ENCODE measurements at regions not wholly inside any gene's neighbourhood (a gene's known extent, or its start where the extent isn't known, plus 50 kb on each side); places are given as distances from the start of the nearest gene placed in this dataset.

DNA sequence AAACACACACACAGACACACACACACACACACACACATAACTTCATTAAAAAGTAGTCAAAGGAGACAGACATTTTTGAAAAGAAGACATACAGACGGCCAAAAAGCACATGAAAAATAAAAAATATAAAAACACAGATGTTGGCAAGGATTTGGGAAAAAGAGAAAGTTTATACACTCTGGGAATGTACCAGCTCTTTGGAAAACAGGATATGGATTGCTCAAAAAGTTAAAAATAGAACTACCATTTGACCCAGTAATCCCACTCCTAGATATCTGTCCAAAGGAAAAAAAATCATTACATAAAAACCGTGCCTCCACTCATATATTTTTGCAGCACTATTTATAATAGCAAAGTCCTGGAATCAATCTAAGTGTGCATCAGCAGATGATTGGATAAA is 128.4 kb upstream of the C21orf91 start:
- no peaks in the 10 kb centered on the region for H3K4me1 ChIP-seq
- no peak overlapping the region for H3K4me3 ChIP-seq
- no peaks in the 10 kb centered on the region for H3K36me3 ChIP-seq
- TF ChIP-seq, protein P1, sequence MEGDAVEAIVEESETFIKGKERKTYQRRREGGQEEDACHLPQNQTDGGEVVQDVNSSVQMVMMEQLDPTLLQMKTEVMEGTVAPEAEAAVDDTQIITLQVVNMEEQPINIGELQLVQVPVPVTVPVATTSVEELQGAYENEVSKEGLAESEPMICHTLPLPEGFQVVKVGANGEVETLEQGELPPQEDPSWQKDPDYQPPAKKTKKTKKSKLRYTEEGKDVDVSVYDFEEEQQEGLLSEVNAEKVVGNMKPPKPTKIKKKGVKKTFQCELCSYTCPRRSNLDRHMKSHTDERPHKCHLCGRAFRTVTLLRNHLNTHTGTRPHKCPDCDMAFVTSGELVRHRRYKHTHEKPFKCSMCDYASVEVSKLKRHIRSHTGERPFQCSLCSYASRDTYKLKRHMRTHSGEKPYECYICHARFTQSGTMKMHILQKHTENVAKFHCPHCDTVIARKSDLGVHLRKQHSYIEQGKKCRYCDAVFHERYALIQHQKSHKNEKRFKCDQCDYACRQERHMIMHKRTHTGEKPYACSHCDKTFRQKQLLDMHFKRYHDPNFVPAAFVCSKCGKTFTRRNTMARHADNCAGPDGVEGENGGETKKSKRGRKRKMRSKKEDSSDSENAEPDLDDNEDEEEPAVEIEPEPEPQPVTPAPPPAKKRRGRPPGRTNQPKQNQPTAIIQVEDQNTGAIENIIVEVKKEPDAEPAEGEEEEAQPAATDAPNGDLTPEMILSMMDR (IDR thresholded peaks at IDR 0.05) = no peak
- TF ChIP-seq EP300 (IDR thresholded peaks at IDR 0.05) = no peak
- TF ChIP-seq POLR2A (IDR thresholded peaks at IDR 0.05) = no peak
- no peak for TF ChIP-seq POLR2AphosphoS5 (IDR thresholded peaks at IDR 0.05)
- 25 to 40% methylated on average over 2 of the region's 2 CpGs for WGBS, 2 donors (ENCODE audit: low coverage in 1 of 2)
- H3K9me3 ChIP-seq = peaks cover 0 to 17% (median 0%) of the 10 kb centered on the region in 3 donors
- no peaks in the 10 kb centered on the region for H3K27me3 ChIP-seq
- ATAC-seq = no peak
- H3K27ac ChIP-seq = no peak overlapping the region

DNA sequence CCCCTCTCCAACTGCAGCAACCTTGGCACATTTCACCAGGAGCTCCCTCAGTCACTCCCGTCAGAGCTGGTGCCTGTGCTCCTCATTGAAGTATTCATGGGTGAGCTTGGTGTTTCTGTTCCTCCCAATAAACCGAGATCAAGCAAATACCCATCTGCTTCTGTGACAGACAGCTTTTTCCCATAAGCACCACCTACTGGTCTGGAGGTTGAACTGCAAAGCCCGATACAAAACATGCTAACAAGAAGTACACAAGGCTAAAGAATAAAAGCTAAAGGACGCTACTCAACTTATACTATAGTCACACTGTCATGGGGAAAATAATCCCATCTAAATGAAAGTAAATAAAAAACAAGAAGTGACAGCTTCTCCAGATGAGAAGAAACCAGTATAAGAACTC is 111.9 kb upstream of the C21orf91 start:
- TF ChIP-seq, protein P1 (IDR thresholded peaks at IDR 0.05) = no peak
- TF ChIP-seq POLR2AphosphoS5 (IDR thresholded peaks at IDR 0.05) (no peak), POLR2A (IDR thresholded peaks at IDR 0.05) (no peak), EP300 (IDR thresholded peaks at IDR 0.05) (no peak)
- Histone ChIP-seq H3K4me3 (no peak overlapping the region), H3K9me3 (no peaks in the 10 kb centered on the region), H3K4me1 (no peaks in the 10 kb centered on the region), H3K36me3 (no peaks in the 10 kb centered on the region), H3K27ac (no peak overlapping the region), H3K27me3 (no peaks in the 10 kb centered on the region)
- 92 to 100% methylated on average over 1 to 3 of the region's 4 CpGs for WGBS, 2 donors (ENCODE audit: low coverage in 1 of 2)
- no peak for ATAC-seq

DNA sequence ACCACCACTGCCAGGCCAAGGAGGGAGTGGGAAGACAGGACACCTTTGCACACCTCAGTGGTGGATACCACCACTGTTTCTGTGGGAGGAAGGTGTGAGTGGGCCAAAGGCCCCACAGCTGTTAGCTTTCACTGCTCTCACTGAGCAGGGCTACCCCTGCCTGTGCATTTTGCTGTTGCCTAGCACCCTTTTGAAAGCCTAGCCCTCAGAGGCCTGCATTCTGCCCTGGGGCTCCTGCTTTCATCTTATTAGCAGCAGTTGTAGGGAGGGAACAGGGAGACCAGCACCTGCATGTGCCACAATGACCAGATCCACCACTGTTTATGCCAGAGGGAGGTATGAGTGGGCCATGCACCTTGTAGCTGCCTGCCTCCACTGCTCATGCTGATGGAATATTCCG is 110.9 kb upstream of the C21orf91 start:
- H3K4me3 ChIP-seq = no peak overlapping the region
- H3K4me1 ChIP-seq = no peaks in the 10 kb centered on the region
- TF ChIP-seq, protein P1 (IDR thresholded peaks at IDR 0.05) = no peak
- no peak for TF ChIP-seq EP300 (IDR thresholded peaks at IDR 0.05)
- no peak for TF ChIP-seq POLR2A (IDR thresholded peaks at IDR 0.05)
- no peak for TF ChIP-seq POLR2AphosphoS5 (IDR thresholded peaks at IDR 0.05)
- WGBS, 2 donors (ENCODE audit: low coverage in 1 of 2) = no CpG with 5 or more reads among the region's 1 CpG
- H3K27me3 ChIP-seq = no peaks in the 10 kb centered on the region
- H3K27ac ChIP-seq = no peak overlapping the region
- H3K9me3 ChIP-seq = no peaks in the 10 kb centered on the region
- no peaks in the 10 kb centered on the region for H3K36me3 ChIP-seq
- ATAC-seq = no peak

DNA sequence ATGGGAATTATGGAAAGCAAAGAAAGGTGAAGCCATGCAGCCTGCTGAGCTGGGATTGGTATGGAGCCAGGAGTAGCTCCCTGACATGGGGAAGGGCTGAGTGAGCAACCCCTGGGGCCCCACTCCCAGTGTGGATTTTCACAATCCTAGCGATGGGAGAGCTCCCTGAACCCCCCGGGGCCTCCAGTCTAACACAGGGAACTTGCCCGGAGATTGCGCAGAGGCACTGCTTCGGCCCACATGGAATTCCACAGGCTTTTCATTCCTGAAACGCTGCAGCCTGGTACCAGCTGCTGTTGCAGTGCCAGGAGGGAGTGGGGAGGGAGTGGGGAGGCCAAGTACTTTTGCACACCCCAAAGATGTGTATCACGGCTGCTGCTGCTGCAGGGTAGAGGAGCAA is 110.4 kb upstream of the C21orf91 start:
- WGBS, 2 donors (ENCODE audit: low coverage in 1 of 2) = 60% methylated on average over 1 of the region's 7 CpGs; no CpG with 5 or more reads in 1 of the 2 donors
- no peaks in the 10 kb centered on the region for H3K9me3 ChIP-seq
- H3K27me3 ChIP-seq = no peaks in the 10 kb centered on the region
- peaks cover 0 to 4% (median 0%) of the 10 kb centered on the region in 3 donors for H3K4me1 ChIP-seq
- H3K36me3 ChIP-seq = no peaks in the 10 kb centered on the region
- H3K4me3 ChIP-seq = no peak overlapping the region
- no peak for TF ChIP-seq POLR2AphosphoS5 (IDR thresholded peaks at IDR 0.05)
- no peak for TF ChIP-seq POLR2A (IDR thresholded peaks at IDR 0.05)
- TF ChIP-seq, protein P1 (IDR thresholded peaks at IDR 0.05) = no peak
- no peak for TF ChIP-seq EP300 (IDR thresholded peaks at IDR 0.05)
- H3K27ac ChIP-seq = no peak overlapping the region
- no peak for ATAC-seq

DNA sequence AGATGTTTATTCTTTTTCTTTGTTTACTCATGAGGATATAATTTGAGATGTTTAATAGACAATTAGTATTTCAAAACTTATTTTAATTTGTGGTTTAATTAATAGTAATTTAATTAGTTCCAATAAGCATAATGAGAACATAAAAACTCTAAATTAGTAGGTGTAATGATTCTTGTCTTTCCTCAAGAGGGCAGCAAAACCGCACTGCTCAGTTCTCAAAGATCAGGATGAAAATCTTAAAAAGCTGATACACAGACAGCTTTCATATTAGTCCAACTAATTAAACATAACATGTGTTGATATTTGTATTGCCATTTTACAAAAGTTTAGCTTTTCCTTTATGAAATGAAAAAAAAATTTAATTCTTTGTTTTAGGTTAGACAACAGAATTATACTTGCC is 106.7 kb upstream of the C21orf91 start:
- Histone ChIP-seq H3K27me3 (no peaks in the 10 kb centered on the region), H3K4me1 (peaks cover 0 to 18% (median 0%) of the 10 kb centered on the region in 3 donors), H3K27ac (no peak overlapping the region), H3K4me3 (no peak overlapping the region), H3K9me3 (peaks cover 0 to 2% (median 0%) of the 10 kb centered on the region in 3 donors), H3K36me3 (no peaks in the 10 kb centered on the region)
- no peak for ATAC-seq
- WGBS, 2 donors (ENCODE audit: low coverage in 1 of 2) = 50 to 58% methylated on average over 1 of the region's 1 CpG
- no peak for TF ChIP-seq POLR2A (IDR thresholded peaks at IDR 0.05)
- TF ChIP-seq, protein P1 (IDR thresholded peaks at IDR 0.05) = peak in 2 of 4 experiments; percentile 11 to 29
